Endothelial cell of umbilical vein (primary cell): ENCODE measurements at regions not wholly inside any gene's neighbourhood (a gene's known extent, or its start where the extent isn't known, plus 50 kb on each side); places are given as distances from the start of the nearest gene placed in this dataset.
A peak's percentile ranks its signal among the peaks of the same experiment; 100 is the strongest.

Experiments
- BruUV-seq: library from RNA; stranded (reverse); fragments of 400-500 nt; replicated peaks from 2 replicates; lab custom pipeline; 2021; lab: Mats Ljungman, UMichigan
- CTCF ChIA-PET: fragments of 300-600, 350-600 bp; sonication (Branson Sonifier 250); formaldehyde crosslinking; loops from one replicate; lab custom pipeline; 2021; ENCODE audit warnings: antibody characterized with exemption, inconsistent platforms; lab: Charles Lee
- POLR2A ChIA-PET: fragments of 300-600, 350-600 bp; sonication (Branson Sonifier 250); formaldehyde crosslinking; loops from one replicate; lab custom pipeline; 2021; ENCODE audit warnings: antibody characterized with exemption, inconsistent platforms; lab: Charles Lee
- DNase-seq: peaks from one replicate; pipeline ENCODE4 v3.0.0-alpha.2; 2011; ENCODE audit warnings: low read depth, low spot score
- FAIRE-seq: peaks from 2 replicates; lab custom pipeline; 2011; peaks lifted over from hg19 to GRCh38; lab: Jason Lieb, UNC
- H2AFZ ChIP-seq: 2 replicates; pipeline ENCODE4 v1.6.0; 2012; ENCODE audit warnings: low read depth, low read length, control low read depth, inconsistent platforms
- H3K27ac ChIP-seq: 2 replicates; pipeline ENCODE4 v1.5.1; 2011; ENCODE audit warnings: low read depth, mild to moderate bottlenecking, control low read depth, low read length, moderate library complexity; ENCODE audit not compliant: insufficient read depth
- H3K27me3 ChIP-seq, 2 experiments: 2 replicates each; pipeline versions ENCODE4 v1.6.0 to v1.6.1; 2011; ENCODE audit warnings: low read length in 2 of 2, mixed read lengths in 1 of 2; ENCODE audit not compliant: control insufficient read depth in 2 of 2, insufficient read depth in 2 of 2
- H3K36me3 ChIP-seq, 2 experiments: 2 replicates in 1 of 2; 3 replicates in 1 of 2; pipeline ENCODE4 v1.5.1; 2011; ENCODE audit warnings: low read length in 2 of 2, mild to moderate bottlenecking in 1 of 2, moderate library complexity in 1 of 2; ENCODE audit not compliant: control insufficient read depth in 2 of 2, insufficient read depth in 2 of 2; ENCODE audit errors: extremely low read depth in 1 of 2
- H3K4me1 ChIP-seq: 3 replicates; pipeline ENCODE4 v1.5.1; 2011; ENCODE audit warnings: mild to moderate bottlenecking, low read length; ENCODE audit not compliant: control insufficient read depth, insufficient read depth; ENCODE audit errors: extremely low read depth
- H3K4me2 ChIP-seq: 2 replicates; pipeline ENCODE4 v1.6.1; 2011; ENCODE audit warnings: low read length, control low read depth, mixed read lengths; ENCODE audit not compliant: insufficient read depth
- H3K4me3 ChIP-seq, 3 experiments: fragments of 200-600 bp in 1 of 3; sonication (generic), shearing (Covaris generic) in 1 of 3; replicated peaks in 1 of 3; 2 replicates each; pipeline ENCODE4 v1.5.1; 2011 to 2016; ENCODE audit warnings: control low read depth in 3 of 3, low read length in 3 of 3, mild to moderate bottlenecking in 2 of 3, inconsistent platforms in 1 of 3, low read depth in 1 of 3, moderate library complexity in 1 of 3; ENCODE audit not compliant: insufficient read depth in 1 of 3
- H3K79me2 ChIP-seq: 2 replicates; pipeline ENCODE4 v1.6.0; 2012; ENCODE audit warnings: low read length, inconsistent platforms; ENCODE audit not compliant: control insufficient read depth, insufficient read depth
- H3K9ac ChIP-seq: replicated peaks from 2 replicates; pipeline ENCODE3; 2011; ENCODE audit warnings: low read length, control low read depth; ENCODE audit not compliant: insufficient read depth; ENCODE audit errors: extremely low read depth
- H3K9me1 ChIP-seq: replicated peaks from 3 replicates; pipeline ENCODE4 v1.6.0; 2011; ENCODE audit warnings: mild to moderate bottlenecking, low read length; ENCODE audit not compliant: control insufficient read depth, insufficient read depth; ENCODE audit errors: extremely low read depth
- H3K9me3 ChIP-seq: replicated peaks from 2 replicates; pipeline ENCODE4 v1.5.1; 2012; ENCODE audit warnings: low read length, inconsistent platforms; ENCODE audit not compliant: control insufficient read depth, insufficient read depth
- H4K20me1 ChIP-seq: replicated peaks from 2 replicates; pipeline ENCODE3; 2011; ENCODE audit warnings: mild to moderate bottlenecking, low read length; ENCODE audit not compliant: control insufficient read depth, insufficient read depth; ENCODE audit errors: extremely low read depth
- EZH2 ChIP-seq: IDR thresholded peaks from 2 replicates; pipeline ENCODE4 v1.6.1; 2012; ENCODE audit warnings: borderline replicate concordance, low read depth, mild to moderate bottlenecking, moderate library complexity, low read length, inconsistent platforms; ENCODE audit not compliant: severe bottlenecking
- FOS ChIP-seq: IDR thresholded peaks from 2 replicates; pipeline ENCODE4 v1.6.1; 2011; ENCODE audit warnings: mild to moderate bottlenecking, low read length, moderate library complexity, borderline replicate concordance; ENCODE audit not compliant: insufficient read depth
- GATA2 ChIP-seq: IDR thresholded peaks from 2 replicates; pipeline ENCODE4 v1.7.0; 2011; ENCODE audit warnings: low read depth, mild to moderate bottlenecking, moderate library complexity, mixed read lengths, low read length; ENCODE audit not compliant: insufficient read length, insufficient read depth
- JUN ChIP-seq: IDR thresholded peaks from 2 replicates; pipeline ENCODE4 v1.6.1; 2011; ENCODE audit warnings: borderline replicate concordance, low read depth; ENCODE audit not compliant: insufficient read length, insufficient read depth
- MAX ChIP-seq: IDR thresholded peaks from 2 replicates; pipeline ENCODE4 v1.6.1; 2011; ENCODE audit not compliant: insufficient read depth, insufficient read length
- MYC ChIP-seq: IDR thresholded peaks from one replicate; pipeline ENCODE4 v1.6.1; 2011; ENCODE audit warnings: mild to moderate bottlenecking, low read depth, low read length
- POLR2A ChIP-seq: IDR thresholded peaks from 2 replicates; pipeline ENCODE4 v1.6.1; 2012; ENCODE audit warnings: low read depth, mild to moderate bottlenecking, control low read depth, low read length
- POLR2AphosphoS5 ChIP-seq: IDR thresholded peaks from 2 replicates; pipeline ENCODE4 v1.6.1; 2012; ENCODE audit warnings: low read depth, mild to moderate bottlenecking, control low read depth, low read length, moderate library complexity; ENCODE audit not compliant: insufficient read depth
- dilution Hi-C: fragments of 300-500 bp; cut with MboI; formaldehyde crosslinking; loops from one replicate; pipeline ENCODE4 v1.15.0; 2019; ENCODE audit warnings: low sequenced_read_pairs; ENCODE audit not compliant: extremely low pct_ligation_motif_present
- intact Hi-C: fragments of 100-400 bp; cut with micrococcal nuclease; formaldehyde crosslinking; loops from one replicate; pipeline ENCODE4 v1.10.0; 2022
- TF ChIP-seq, protein P1 (sequence below), 2 donors: IDR thresholded peaks; 1 replicate in 1 of 2; 2 replicates in 1 of 2; pipeline ENCODE4 v1.5.1; 2011; ENCODE audit warnings: low read length in 2 of 2, mild to moderate bottlenecking in 2 of 2, moderate library complexity in 2 of 2, control low read depth in 1 of 2, inconsistent platforms in 1 of 2, low read depth in 1 of 2; ENCODE audit not compliant: insufficient read depth in 1 of 2; ENCODE audit errors: extremely low read depth in 1 of 2

- peak; percentile 53 for TF ChIP-seq GATA2
- peak; percentile 25 for TF ChIP-seq JUN
- TF ChIP-seq FOS: peak; percentile 31
- no peak for TF ChIP-seq POLR2A
- TF ChIP-seq MYC: no peak
- intact Hi-C loops: no loop called here
- ChIA-PET POLR2A (no interaction called here), CTCF (interaction anchor here (1.8 kb wide), 1 partner anchor 20 kb away, joined by 7 read pairs; no protein-coding TSS in a partner anchor)
- dilution Hi-C loops: no loop called here
- no peak overlapping the region for H3K4me3 ChIP-seq
- no peaks in the 10 kb centered on the region for H3K9me3 ChIP-seq
- H3K27me3 ChIP-seq: no peaks in the 10 kb centered on the region
- no peaks in the 10 kb centered on the region for H4K20me1 ChIP-seq
- H3K9ac ChIP-seq: no peak overlapping the region
- peaks cover 16% of the 10 kb centered on the region for H3K4me1 ChIP-seq
- no peaks in the 10 kb centered on the region for H3K9me1 ChIP-seq
- DNase-seq (peak; percentile 57), FAIRE-seq (peak; percentile 87)
- TSS peak; percentile 66 for BruUV-seq
- H3K27ac ChIP-seq: peak overlapping the region; percentile 72
- H2AFZ ChIP-seq: peak overlapping the region; percentile 47
- H3K79me2 ChIP-seq: no peaks in the 10 kb centered on the region
- H3K4me2 ChIP-seq: peak overlapping the region; percentile 39
- no peaks in the 10 kb centered on the region for H3K36me3 ChIP-seq
These were observed 80.2 kb downstream of the SH2D1A start for GRCh38 chrX:124426288-124427169.

- H3K9ac ChIP-seq: no peak overlapping the region
- H3K9me3 ChIP-seq: no peaks in the 10 kb centered on the region
- no peaks in the 10 kb centered on the region for H3K9me1 ChIP-seq
- intact Hi-C loops (no loop called here), dilution Hi-C loops (no loop called here)
- H3K79me2 ChIP-seq: no peaks in the 10 kb centered on the region
- no peak overlapping the region for H3K27ac ChIP-seq
- ChIA-PET CTCF (no interaction called here), POLR2A (no interaction called here)
- DNase-seq (no peak), FAIRE-seq (no peak)
- no peaks in the 10 kb centered on the region for H4K20me1 ChIP-seq
- TF ChIP-seq MYC (no peak), MAX (no peak), POLR2A (no peak), GATA2 (no peak), JUN (no peak), EZH2 (no peak), POLR2AphosphoS5 (no peak), FOS (no peak)
- TF ChIP-seq, protein P1, sequence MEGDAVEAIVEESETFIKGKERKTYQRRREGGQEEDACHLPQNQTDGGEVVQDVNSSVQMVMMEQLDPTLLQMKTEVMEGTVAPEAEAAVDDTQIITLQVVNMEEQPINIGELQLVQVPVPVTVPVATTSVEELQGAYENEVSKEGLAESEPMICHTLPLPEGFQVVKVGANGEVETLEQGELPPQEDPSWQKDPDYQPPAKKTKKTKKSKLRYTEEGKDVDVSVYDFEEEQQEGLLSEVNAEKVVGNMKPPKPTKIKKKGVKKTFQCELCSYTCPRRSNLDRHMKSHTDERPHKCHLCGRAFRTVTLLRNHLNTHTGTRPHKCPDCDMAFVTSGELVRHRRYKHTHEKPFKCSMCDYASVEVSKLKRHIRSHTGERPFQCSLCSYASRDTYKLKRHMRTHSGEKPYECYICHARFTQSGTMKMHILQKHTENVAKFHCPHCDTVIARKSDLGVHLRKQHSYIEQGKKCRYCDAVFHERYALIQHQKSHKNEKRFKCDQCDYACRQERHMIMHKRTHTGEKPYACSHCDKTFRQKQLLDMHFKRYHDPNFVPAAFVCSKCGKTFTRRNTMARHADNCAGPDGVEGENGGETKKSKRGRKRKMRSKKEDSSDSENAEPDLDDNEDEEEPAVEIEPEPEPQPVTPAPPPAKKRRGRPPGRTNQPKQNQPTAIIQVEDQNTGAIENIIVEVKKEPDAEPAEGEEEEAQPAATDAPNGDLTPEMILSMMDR (IDR thresholded peaks at IDR 0.05; ENCODE audit: extremely low read depth in 1 of 2, insufficient read depth in 1 of 2, low read depth in 1 of 2, low read length in 2 of 2): no peak
- H3K4me2 ChIP-seq: no peak overlapping the region
- H3K4me3 ChIP-seq: no peak overlapping the region
- no peaks in the 10 kb centered on the region for H3K36me3 ChIP-seq
- H3K27me3 ChIP-seq: no peaks in the 10 kb centered on the region
- no peak overlapping the region for H2AFZ ChIP-seq
- H3K4me1 ChIP-seq: no peaks in the 10 kb centered on the region
- BruUV-seq: no TSS peak
These were observed 86.8 kb downstream of the SH2D1A start for GRCh38 chrX:124433186-124433585.
